NCI-H1436 (cell line): ENCODE measurements at regions not wholly inside any gene's neighbourhood (a gene's known extent, or its start where the extent isn't known, plus 50 kb on each side); places are given as distances from the start of the nearest gene placed in this dataset.

ENCODE experiments used
- DNase-seq: peaks from one replicate; lab custom pipeline; 2025; lab: John Stamatoyannopoulos, UW

DNA sequence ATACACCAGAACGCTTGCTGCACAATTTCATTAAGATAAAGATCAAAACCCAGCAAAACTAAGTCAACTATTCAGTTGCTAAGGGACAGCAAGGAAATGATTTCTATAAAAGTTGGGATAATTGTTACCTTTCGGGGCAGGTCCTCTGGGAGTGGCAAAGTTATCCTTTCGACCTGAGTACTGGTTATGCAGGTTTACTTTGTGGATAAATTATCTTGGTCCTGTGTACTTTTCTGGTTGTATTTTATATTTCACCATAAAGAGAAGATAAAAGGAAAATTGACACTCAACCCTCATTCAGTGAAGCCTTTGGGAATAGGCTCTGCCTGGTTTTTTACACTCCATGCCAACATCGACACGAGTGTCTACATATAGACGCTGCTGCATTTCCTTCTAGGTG is 146.5 kb downstream of the SYK start:
- DNase-seq: no peak

DNA sequence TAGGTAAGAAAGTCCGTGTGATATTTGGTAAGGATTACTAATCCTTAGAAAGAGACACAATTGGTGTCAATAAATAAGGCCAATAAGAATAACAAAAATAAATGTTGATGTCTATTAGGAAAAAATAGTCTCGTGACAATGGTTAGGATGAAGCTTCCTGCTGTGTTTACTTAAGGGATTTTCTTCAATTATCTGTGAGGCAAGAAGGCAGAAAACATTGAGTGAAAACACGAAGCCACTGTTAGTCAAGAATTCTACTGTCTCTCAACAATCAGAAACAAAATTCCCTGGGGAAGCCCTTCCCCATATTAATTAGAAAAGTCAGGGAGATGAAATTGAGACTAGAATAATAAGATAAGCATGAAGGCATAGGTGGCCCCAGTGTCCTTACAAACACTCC is 149.0 kb downstream of the SYK start:
- no peak for DNase-seq

DNA sequence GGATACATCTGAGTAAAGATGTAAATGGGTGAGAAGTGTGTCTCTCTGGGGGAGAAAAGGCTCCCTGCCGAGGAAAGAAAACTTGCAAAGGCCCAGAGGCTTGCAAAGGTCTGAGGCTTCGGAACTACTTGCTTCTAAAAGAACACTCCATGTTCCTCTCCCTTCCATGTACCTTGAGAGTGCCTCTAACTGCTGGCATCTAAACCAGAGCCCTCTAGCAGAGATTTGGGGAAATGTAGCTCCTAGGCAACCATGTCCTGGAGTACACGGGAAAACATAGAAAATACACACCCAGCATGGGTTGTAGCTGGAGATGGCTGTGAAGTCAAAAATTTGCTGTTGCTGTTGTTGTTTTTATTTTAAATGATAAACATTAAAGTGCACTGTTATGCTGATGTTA is 151.6 kb downstream of the SYK start:
- no peak for DNase-seq

DNA sequence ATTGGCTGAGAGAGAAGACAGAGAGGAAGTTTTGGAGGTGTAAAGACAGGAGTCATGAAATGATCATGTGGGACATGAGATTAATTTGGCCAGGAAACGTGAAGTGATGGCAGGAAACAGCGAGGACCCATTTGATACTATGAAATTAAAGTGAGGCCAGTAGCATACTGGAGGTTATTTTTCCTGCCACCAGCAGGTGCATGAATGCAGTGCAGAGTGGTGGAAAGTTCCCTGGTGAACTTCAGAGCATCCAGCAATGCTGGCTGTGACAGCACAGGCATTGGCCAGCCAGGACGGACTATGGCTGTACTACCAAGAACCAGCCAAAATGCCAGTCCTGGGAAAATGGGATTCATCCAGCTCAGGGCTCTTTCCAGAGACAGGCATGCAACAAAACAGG is 152.2 kb downstream of the SYK start:
- DNase-seq: no peak

DNA sequence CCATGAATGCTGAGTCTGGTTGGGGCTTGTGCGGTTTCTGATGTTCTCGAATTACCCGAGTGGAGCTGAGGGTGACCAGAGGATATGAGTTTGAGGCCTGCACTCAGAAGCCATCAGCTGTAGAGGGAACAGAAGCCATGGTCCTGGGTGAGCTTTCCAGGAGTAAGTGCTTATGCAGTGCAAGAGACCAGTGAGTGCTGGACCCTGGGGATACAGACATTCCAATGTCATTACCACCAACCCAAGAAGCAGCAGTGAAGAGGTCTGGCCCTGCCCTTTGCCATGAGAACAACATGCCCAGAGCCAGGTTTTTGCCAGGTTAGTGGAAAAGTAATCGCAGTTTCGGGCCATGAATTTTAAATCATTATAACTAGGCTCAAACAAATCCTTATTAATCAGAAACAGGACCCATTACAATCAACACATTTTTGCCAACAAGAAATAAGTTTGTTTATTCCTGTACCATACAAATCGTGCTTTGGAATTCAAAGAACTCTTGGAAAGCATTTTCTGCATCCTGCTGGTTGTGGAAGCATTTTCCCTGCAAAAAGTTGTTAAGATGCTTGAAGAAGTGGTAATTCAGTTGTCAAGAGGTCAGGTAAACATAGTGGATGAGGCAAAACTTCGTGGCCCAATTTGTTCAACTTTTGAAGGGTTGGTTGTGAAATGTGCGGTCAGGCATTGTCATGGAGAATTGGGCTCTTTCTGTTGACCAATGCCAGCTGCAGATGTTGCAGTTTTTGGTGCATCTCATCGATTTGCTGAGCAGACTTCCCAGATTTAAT is 154.6 kb downstream of the SYK start:
- DNase-seq: no peak

DNA sequence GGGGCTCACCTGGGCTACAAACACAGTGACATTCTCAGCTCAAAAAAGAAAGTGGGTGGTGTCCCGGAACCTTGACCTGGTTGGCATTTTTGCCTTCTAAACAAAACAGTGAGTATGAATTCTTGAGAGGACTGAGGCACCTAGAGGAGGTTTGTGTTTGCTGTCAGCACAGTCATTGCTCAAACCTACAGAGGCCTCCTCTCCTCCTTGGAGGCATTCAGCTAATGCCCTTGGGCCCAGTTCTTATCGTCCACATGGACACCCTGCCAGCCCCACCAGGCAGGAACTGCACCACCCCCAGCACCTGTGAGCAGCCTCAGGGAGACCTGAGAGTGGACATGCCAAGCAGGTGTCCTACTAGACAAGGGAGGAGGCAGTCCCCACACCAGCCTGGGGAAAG is 156.7 kb downstream of the SYK start:
- no peak for DNase-seq

DNA sequence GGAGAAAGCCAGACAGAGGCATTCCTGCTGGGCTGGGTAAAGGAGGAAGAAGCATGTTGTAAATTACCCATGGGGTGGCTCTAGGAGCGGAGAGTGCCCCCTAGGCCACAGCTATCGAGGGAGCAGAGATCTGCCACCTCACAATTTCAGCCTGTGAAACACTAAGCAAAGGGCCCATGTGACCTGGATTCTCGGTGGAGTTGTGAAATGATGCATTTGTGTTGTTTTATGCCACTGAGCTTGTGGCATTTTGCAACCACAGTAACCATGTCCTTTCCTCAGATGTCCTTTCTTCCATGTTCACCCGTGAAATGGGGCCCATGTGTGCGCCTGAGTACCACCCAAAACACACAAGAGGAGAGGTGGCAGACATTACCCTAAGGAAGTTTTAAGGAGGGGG is 159.3 kb downstream of the SYK start:
- DNase-seq: no peak

DNA sequence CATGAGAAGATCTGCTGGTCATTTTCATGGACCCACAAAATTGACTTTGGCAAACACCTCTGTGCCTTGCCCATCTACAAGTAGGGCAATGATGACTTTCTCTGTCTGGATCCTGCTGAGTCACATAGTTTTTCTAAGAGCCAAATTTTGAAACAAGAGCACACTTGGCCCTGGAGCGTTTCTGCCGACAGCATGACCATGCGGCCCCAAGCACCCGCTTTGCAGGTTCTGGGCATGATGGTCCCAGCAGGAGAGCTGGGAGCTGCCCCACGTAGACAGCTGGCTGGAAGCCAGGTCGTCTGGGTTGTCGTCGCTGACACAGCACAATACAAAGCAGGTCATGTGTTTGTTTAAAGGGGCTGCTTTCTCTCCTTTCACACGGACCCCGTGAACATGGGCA is 159.8 kb downstream of the SYK start:
- no peak for DNase-seq

DNA sequence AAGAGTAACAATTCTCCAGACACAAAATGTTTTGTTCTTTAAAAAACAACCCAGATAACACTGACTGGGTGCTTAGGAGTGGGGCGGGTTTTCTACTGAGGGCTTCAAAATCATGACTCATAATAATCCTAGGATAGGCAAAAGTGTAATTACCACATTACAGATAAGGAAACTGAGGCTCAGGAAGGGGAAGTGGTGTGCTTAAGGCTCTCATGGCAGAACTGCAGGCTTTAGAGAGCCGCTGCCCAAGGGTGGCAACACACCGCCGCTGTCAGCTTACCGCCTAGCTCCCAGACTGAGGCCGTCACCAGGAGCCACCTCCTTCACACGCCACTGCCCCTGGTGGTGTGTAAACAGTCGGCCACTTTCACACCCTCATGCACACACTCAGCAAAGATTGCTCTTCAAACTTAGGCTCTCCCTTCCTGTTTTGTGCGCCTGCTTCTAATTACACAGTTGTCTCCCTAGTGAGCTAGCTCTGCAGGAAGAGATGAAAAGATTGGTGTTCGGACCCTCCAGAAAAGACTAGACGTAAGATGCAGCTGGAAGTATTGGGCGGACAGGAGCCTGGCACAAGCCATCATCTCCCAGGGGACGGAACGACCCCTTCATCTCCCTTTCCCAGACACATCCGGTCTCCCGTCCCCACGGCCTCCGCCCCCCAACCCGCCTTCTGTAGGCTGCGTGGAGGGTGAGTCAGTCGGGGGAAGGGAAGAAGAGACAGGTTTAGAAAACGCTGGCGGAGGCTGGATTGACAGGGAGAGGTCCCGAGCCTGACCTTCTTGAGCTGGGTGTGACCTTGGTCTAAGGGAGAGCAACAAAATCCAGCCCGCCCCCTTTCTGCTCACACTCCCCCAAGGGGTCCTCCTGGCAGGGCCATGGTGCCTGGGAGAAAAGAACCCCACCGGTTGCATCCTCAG is 162.7 kb downstream of the SYK start:
- DNase-seq: no peak

DNA sequence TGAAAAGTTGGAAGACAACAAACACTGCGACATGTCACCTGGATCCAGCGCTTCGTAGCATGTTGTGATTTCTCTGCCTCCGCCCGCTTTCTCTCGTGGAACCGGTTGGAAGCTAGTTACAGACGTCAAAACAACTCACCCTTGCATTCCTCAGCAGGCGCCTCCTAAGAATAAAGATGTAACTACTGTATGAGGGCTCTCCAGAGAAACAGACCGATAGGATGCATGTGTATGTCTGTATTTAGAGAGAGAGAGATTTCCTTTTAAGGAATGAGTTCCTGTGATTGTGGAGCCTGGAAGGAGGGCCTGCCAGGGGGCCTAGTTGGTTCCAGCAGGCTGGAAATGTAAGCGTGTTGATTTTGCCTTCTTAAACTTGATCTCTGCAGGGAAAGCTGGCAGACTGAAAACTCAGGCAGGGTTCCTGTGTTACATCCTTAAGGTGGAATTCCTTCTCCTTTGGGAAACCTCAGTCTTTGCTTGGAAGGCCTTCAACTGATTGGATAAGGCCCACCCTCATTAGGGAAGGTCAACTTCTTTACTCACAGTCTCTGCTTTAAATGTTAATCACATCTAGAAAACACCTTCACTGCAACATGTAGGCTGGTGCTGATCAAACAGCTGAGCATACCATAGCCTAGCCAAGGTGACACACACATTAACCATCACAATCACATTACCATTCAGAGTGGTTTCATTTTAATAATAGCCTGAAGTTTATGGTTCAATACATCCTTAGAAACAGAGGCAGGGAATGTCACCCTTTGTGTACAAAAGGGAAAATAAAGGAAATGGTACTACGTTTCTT is 163.8 kb downstream of the SYK start:
- DNase-seq: no peak

DNA sequence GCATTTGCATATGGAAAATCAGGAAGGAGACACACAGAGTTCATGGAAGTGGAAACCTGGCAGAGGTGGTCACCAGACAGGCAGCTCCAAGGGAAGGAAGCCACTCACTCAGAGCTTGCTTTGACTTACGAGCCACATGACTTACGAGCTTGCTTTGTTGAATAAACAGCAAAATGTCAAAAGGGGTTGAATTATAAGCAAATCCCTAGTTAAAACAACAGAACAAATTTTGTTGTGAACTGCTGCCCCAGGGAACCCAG is 164.3 kb downstream of the SYK start:
- no peak for DNase-seq

DNA sequence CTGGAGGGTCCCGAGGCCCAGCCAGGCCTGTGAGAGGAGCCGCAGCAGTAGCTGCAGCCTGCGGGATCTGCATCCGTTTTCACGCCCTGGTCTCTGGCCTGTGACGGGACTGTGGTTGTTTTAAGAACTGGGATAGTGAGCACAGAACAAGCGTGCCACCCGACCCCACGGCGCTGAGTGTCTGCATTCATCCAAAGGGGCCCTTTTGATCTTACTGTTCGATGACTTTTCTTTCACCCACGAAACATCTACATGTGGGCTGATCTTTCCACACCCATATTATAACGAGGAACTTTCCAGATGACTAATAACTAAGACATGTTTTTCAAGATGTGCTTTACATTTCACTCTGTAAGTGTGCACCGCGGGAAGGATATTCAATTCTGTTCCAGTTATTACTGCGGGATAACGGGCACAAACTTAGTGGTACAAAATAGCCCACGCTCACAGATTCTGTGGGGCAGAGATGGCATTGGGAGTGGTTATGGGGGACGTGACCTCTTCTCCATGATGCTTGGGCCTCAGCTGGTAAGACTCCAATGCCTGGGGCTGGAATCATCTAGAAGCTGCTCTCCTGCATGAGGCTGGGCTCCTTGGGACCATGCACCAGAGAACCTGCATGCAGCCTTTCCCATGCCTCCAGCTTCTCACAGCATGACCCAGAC is 165.0 kb downstream of the SYK start:
- no peak for DNase-seq

DNA sequence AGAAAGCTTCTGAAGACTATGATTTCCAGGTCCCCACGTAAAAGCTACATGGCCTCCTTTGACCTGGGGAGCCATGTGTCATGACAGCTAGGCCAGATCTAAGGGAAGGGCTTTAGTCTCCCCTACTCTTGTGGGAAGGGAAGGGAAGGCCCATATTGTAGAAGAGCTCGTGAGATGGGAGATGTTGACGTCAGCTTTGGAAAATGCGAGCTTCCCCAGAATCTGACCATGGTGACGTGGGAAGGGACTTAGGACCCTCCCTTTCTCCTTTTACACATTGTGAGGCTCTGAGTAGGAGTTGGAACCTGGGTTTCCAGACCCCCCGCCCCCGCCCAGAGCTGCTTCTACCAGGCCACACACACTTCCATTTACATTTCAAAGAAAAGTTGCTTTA is 165.5 kb downstream of the SYK start:
- DNase-seq: no peak

DNA sequence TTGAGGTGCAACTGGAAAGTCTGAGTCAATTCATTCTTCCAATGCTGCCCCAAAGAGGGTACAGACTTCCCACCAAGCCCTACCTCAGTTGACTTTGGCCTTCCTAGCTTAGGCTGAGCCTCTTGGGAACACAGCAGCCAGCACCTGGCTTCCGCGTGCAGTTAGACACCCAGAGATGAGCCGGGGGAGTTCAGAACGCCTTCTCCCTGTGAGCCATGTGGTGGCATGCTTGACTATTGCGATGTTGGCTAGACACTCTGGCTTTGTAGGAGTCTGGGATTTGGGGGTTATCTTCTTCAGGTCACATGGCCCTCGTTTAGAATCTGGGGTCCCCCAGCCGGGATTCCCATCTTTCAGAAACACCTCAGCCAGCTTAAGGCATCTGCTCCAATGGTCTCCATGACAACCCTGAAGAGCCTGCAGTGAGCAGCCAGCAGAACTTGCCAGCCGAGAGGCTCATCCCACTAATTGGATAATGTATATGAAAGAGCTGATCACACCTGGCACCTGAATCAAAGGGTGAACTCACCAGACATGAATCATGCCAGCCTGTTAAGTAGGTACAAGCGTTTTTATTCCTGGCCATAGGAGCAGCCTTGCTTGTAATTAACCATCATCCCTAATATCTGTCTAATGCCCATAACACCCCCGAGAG is 167.5 kb downstream of the SYK start:
- DNase-seq: peak; percentile 64

DNA sequence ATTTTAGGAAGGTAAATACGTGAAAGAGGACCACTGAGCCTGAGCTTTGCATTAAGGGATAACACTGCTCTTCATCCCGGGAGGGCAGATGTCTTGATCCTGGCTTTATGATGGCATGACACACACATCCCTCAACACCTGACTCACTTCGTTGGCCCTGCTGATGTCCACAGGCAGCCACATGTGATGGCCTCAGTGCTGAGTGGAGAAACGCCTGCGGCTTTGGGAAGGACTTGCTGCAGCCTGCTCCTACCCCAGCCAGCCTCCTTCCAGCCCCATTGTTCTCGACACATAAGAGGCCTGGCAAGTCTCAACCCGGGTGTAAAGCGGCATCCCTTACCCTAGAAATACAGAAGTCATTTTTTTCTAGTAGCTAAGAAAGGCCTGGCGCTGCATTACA is 169.0 kb downstream of the SYK start:
- no peak for DNase-seq

DNA sequence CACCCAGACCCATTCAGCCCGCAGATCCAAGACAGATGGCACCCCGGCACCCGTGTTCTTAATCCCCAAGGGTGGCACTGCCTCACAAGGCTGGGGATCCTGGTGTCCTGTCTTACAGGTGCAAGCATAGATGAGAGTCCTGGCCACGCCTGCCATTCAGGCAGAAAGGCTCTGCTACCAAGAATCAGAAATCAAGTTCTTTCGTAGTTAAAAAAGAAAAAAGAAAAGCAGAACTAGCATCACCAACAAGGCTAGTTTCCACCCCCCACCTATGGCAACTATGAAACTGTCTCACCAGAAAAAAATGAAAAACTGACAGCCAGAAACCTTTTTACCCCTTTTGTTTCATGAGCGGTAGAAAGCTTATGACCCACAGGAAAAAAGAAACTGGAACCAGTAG is 170.4 kb downstream of the SYK start:
- no peak for DNase-seq

DNA sequence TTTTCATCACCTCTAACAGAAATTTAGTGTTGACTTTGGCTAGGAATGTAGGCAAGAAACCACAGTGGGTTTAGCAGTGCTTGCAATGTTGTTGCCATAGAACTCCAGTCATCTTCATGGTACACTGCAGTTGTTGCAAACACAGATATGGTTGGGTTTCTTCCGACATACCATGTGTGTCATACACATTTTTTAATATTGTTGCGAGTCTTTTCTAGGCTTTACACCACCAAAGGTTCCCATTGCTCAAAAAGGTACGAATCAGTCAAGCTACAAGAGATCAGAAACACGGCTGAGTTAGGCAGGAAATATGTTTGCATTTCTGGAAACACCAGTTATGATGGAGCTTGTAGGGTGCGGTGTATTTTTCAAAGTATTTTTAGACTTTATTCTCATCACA is 172.4 kb downstream of the SYK start:
- DNase-seq: no peak

DNA sequence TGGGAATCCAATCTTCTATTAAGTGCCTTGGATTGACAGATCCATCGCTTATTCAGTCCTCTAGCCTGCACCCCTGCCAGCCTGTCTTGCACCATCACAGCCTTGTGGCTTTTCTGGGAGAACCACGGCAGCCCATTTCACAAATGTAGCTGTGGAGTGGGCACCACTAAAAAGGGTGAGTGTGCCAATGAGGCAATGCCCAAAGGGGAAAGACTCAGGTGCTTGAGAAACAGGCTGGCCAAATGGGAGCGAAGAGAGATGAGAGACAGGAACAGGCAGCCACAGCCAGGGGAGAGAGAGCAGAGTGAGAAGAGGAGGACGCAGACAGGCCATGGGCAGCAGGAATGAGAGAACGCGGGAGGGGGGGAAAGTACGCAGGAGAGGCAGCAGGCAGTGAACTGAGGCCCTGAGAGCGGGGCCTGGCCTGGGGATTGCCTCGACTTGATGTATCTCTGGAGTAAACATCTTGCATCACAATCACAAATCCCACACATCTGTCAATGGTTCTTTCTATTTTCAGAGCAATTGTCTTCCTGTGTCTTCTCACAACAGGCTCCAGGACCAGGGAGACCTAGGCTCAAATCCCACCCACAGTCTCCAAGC is 173.1 kb downstream of the SYK start:
- no peak for DNase-seq

DNA sequence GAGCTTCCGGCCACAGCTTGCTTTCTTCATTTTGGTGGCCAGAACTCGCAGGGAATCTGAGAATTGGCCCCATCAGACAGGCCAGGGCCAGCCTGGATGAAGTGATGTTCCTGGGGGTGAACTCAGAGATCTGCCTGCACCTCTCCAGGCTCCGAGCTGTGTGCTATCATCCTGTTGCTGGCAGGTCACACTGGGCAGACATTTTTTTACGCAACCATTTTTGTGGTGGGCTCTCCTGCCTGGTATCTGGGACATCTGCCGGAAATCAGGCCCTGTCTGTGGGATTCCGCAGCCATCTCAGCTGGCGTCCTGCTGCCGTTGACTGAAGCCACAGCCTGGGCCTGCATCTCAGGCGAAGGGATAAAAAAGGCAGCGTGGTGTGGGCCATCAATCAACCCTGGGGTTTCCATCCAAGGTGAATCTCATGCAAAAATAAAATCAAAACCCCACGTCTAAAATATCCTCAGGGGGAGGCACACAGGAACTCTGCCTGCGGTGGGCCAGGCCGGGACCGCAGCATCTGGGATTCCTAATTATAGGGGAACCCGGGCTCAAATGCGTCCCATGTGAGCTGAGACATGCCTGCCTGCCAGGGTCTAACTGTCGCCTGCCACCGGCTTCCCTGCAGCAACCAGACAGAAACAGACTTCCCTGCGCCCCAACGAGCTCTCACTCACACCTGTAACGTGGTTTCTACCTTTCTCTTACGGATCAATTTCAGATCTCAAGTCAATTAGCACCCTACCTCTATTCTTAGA is 174.3 kb downstream of the SYK start:
- no peak for DNase-seq

DNA sequence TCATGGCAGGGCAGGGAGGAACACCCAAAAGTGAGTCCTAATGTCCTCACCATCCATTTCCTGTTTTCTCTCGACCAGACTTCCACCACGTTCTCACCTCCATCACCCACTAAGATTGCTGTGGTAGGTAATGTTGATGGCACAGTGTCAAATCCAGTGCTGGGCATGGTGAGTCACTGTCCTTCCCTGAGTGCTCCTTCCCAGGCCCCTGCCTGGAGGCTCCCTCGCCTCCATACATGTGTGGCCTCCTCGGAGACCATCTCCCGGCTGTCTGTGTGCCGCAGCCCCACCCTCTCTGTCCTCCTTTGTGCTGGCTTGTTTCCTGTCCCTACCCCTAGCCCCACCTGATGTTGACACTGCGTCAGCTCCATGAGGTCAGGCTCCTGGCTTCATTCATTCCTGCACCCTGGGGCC is 177.5 kb downstream of the SYK start:
- DNase-seq: no peak

DNA sequence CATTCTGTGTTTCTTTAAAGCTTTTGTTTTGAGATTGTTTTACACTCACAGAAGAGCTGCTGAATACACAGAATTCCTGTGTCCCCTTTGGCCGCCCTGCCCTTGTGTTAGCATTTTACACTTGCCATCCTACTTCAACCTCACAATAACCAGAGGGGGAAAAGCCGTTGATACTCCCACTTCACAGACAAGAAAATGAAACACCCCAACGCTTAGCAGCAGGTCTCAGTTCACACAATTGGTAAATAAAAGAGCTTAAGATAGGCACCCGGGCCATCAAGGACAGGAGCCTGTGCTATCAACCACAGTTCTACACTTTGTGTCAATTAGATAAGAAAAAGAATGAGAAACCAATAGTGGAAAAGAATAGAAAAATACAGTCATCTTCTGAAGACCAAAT is 178.0 kb downstream of the SYK start:
- DNase-seq: no peak
